ENCODE measurements at regions not wholly inside any gene's neighbourhood (a gene's known extent, or its start where the extent isn't known, plus 50 kb on each side); places are given as distances from the start of the nearest gene placed in this dataset.

DNA sequence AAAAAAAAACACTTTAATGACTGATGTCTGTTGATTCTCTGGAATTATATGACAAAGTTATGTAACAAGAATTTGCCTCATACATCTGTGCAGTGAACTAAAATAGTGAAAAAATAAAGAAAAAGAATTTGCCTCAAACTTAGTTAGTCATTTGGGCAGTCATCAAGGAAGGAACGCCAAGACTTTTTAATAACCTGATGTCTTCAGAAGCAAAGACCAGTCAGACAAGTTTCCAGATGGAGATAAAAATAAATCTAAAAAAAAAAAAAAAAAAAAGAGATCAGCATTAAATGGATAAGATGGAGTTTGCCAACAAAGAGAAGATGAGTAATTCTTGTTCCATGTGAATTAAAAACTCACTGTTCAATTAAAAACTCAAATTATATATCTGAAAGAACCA lies 52.3 kb upstream of the JMY start:
- TF ChIP-seq MTA3 (CRISPR knock-in tag; IDR thresholded peaks at IDR 0.05) = no peak
- TF ChIP-seq CHD4 (IDR thresholded peaks at IDR 0.05; ENCODE audit: borderline replicate concordance, low read length) = no peak
- no peak for TF ChIP-seq ZNF790 (CRISPR knock-in tag; IDR thresholded peaks at IDR 0.05; ENCODE audit: borderline replicate concordance)
- no peak for TF ChIP-seq POLR2A (IDR thresholded peaks at IDR 0.05; ENCODE audit: insufficient read depth in 1 of 2, low read depth in 2 of 2, low read length in 2 of 2)
- TF ChIP-seq TOE1 (CRISPR knock-in tag; IDR thresholded peaks at IDR 0.05) = no peak
- no peak for TF ChIP-seq TAF1 (CRISPR knock-in tag; IDR thresholded peaks at IDR 0.05)
- TF ChIP-seq HDAC6 (IDR thresholded peaks at IDR 0.05; ENCODE audit: low read depth, low read length) = no peak
- TF ChIP-seq, protein P1, sequence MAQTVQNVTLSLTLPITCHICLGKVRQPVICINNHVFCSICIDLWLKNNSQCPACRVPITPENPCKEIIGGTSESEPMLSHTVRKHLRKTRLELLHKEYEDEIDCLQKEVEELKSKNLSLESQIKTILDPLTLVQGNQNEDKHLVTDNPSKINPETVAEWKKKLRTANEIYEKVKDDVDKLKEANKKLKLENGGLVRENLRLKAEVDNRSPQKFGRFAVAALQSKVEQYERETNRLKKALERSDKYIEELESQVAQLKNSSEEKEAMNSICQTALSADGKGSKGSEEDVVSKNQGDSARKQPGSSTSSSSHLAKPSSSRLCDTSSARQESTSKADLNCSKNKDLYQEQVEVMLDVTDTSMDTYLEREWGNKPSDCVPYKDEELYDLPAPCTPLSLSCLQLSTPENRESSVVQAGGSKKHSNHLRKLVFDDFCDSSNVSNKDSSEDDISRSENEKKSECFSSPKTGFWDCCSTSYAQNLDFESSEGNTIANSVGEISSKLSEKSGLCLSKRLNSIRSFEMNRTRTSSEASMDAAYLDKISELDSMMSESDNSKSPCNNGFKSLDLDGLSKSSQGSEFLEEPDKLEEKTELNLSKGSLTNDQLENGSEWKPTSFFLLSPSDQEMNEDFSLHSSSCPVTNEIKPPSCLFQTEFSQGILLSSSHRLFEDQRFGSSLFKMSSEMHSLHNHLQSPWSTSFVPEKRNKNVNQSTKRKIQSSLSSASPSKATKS (CRISPR knock-in tag; IDR thresholded peaks at IDR 0.05) = no peak
- no peak for TF ChIP-seq CEBPB (IDR thresholded peaks at IDR 0.05; ENCODE audit: borderline replicate concordance, low read depth, low read length)
- TF ChIP-seq, protein P2, sequence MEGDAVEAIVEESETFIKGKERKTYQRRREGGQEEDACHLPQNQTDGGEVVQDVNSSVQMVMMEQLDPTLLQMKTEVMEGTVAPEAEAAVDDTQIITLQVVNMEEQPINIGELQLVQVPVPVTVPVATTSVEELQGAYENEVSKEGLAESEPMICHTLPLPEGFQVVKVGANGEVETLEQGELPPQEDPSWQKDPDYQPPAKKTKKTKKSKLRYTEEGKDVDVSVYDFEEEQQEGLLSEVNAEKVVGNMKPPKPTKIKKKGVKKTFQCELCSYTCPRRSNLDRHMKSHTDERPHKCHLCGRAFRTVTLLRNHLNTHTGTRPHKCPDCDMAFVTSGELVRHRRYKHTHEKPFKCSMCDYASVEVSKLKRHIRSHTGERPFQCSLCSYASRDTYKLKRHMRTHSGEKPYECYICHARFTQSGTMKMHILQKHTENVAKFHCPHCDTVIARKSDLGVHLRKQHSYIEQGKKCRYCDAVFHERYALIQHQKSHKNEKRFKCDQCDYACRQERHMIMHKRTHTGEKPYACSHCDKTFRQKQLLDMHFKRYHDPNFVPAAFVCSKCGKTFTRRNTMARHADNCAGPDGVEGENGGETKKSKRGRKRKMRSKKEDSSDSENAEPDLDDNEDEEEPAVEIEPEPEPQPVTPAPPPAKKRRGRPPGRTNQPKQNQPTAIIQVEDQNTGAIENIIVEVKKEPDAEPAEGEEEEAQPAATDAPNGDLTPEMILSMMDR (CRISPR knock-in tag; IDR thresholded peaks at IDR 0.05) = no peak
- TF ChIP-seq SMARCE1 (IDR thresholded peaks at IDR 0.05; ENCODE audit: borderline replicate concordance) = no peak
- no peak for TF ChIP-seq ZBTB20 (CRISPR knock-in tag; IDR thresholded peaks at IDR 0.05; ENCODE audit: borderline replicate concordance, low read depth)

Data from HepG2 (cell line).